AG09309 (cell line): ENCODE measurements at regions not wholly inside any gene's neighbourhood (a gene's known extent, or its start where the extent isn't known, plus 50 kb on each side); places are given as distances from the start of the nearest gene placed in this dataset.

Experiments
- DNase-seq: peaks from one replicate; pipeline ENCODE4 v3.0.0-alpha.2; 2010; ENCODE audit warnings: low read depth
- H3K4me3 ChIP-seq: 2 replicates; pipeline ENCODE4 v1.5.1; 2011; ENCODE audit warnings: mild to moderate bottlenecking, low read depth, low read length, moderate library complexity; ENCODE audit not compliant: control insufficient read depth
- CTCF ChIP-seq: IDR thresholded peaks from 2 replicates; pipeline ENCODE4 v1.5.1; 2011; ENCODE audit warnings: mild to moderate bottlenecking, low read depth, low read length, inconsistent platforms; ENCODE audit not compliant: insufficient read depth, control insufficient read depth; ENCODE audit errors: missing control alignments

GRCh38 chr4:151895671-151896070 is 134.9 kb upstream of the GATB start:
- TF ChIP-seq CTCF, result no peak
- H3K4me3 ChIP-seq, result no peak overlapping the region
- DNase-seq, result no peak

GRCh38 chr4:151894246-151894645 is 133.4 kb upstream of the GATB start:
- DNase-seq, result no peak
- no peak for TF ChIP-seq CTCF
- no peak overlapping the region for H3K4me3 ChIP-seq

GRCh38 chr4:151888367-151888866 is 127.6 kb upstream of the GATB start:
- DNase-seq, result no peak
- TF ChIP-seq CTCF, result no peak
- H3K4me3 ChIP-seq, result no peak overlapping the region

- no peak overlapping the region for H3K4me3 ChIP-seq
- DNase-seq, result no peak
- TF ChIP-seq CTCF, result no peak
Observed at GRCh38 chr4:151887816-151888180, 127.0 kb upstream of the GATB start.

GRCh38 chr4:151887031-151887815 is 126.4 kb upstream of the GATB start:
- H3K4me3 ChIP-seq, result no peak overlapping the region
- no peak for TF ChIP-seq CTCF
- DNase-seq, result no peak

GRCh38 chr4:151885123-151885522 is 124.3 kb upstream of the GATB start:
- H3K4me3 ChIP-seq, result no peak overlapping the region

More at GRCh38 chr4:151885123-151885522, 124.3 kb upstream of the GATB start:
- DNase-seq, result no peak
- TF ChIP-seq CTCF, result no peak
